Activated CD8-positive, alpha-beta T cell treated with anti-CD3 and anti-CD28 coated beads, Interleukin-2, amount 10 ng/mL, durations not matched to agents 7 days and 5 days (primary cell): ENCODE measurements at regions not wholly inside any gene's neighbourhood (a gene's known extent, or its start where the extent isn't known, plus 50 kb on each side); places are given as distances from the start of the nearest gene placed in this dataset.
"Not testable (repeated sequence)": the region's sequence is repeated elsewhere in the genome, so short reads cannot be mapped to it uniquely, and the experiment has no call there.

ENCODE experiments used
- ATAC-seq: fragments of 150-1000 bp; cut with Tn5 transposase; one replicate; pipeline ENCODE4 v1.10.0; 2021; ENCODE audit warnings: moderate library complexity
- CTCF ChIA-PET: fragments of 350-600 bp; sonication (Branson Sonifier 250); formaldehyde crosslinking; loops from one replicate; lab custom pipeline; 2021; ENCODE audit warnings: antibody characterized with exemption; lab: Charles Lee
- POLR2A ChIA-PET: fragments of 350-600 bp; sonication (Branson Sonifier 250); formaldehyde crosslinking; loops from one replicate; lab custom pipeline; 2021; ENCODE audit warnings: antibody characterized with exemption; lab: Charles Lee
- DNase-seq: peaks from one replicate; pipeline ENCODE4 v3.0.0-alpha.2; 2020
- H3K27ac Mint-ChIP-seq: one replicate; pipeline ENCODE4 v1.8.0; 2021; ENCODE audit warnings: mild to moderate bottlenecking, mixed read lengths
- H3K27me3 Mint-ChIP-seq: one replicate; pipeline ENCODE4 v1.8.0; 2021; ENCODE audit warnings: low read depth, mixed read lengths
- H3K36me3 Mint-ChIP-seq: one replicate; pipeline ENCODE4 v1.8.0; 2021; ENCODE audit warnings: low read depth, mixed read lengths
- H3K4me1 Mint-ChIP-seq: one replicate; pipeline ENCODE4 v1.8.0; 2021; ENCODE audit warnings: low read depth, mixed read lengths
- H3K4me3 Mint-ChIP-seq: one replicate; pipeline ENCODE4 v1.8.0; 2021; ENCODE audit warnings: mild to moderate bottlenecking, mixed read lengths
- H3K9me3 Mint-ChIP-seq: one replicate; pipeline ENCODE4 v1.8.0; 2022; ENCODE audit warnings: mixed read lengths; ENCODE audit not compliant: insufficient read depth

- H3K4me1 Mint-ChIP-seq, result no peaks in the 10 kb centered on the region
- ChIA-PET CTCF (no interaction called here), POLR2A (no interaction called here)
- H3K27me3 Mint-ChIP-seq, result peaks cover 2% of the 10 kb centered on the region
- ATAC-seq (no peak), DNase-seq (no peak)
- H3K9me3 Mint-ChIP-seq, result no peaks in the 10 kb centered on the region
- H3K36me3 Mint-ChIP-seq, result no peaks in the 10 kb centered on the region
- no peak overlapping the region for H3K4me3 Mint-ChIP-seq
- H3K27ac Mint-ChIP-seq, result no peak overlapping the region
Observed at GRCh38 chr2:62627667-62628066, 77.8 kb upstream of the EHBP1 start.

- DNase-seq, result no peak
- ChIA-PET CTCF (no interaction called here), POLR2A (no interaction called here)
- H3K27ac Mint-ChIP-seq, result no peak overlapping the region
- peaks cover 6% of the 10 kb centered on the region for H3K27me3 Mint-ChIP-seq
- no peaks in the 10 kb centered on the region for H3K9me3 Mint-ChIP-seq
- no peak overlapping the region for H3K4me3 Mint-ChIP-seq
- no peak for ATAC-seq
- no peaks in the 10 kb centered on the region for H3K4me1 Mint-ChIP-seq
- no peaks in the 10 kb centered on the region for H3K36me3 Mint-ChIP-seq
Observed at GRCh38 chr2:62624855-62625254, 80.7 kb upstream of the EHBP1 start.

GRCh38 chr2:62616486-62616885 lies 89.0 kb upstream of the EHBP1 start:
- H3K27me3 Mint-ChIP-seq, CTCF ChIA-PET, H3K36me3 Mint-ChIP-seq, H3K4me1 Mint-ChIP-seq, H3K27ac Mint-ChIP-seq, H3K9me3 Mint-ChIP-seq, H3K4me3 Mint-ChIP-seq, POLR2A ChIA-PET, ATAC-seq, DNase-seq: not testable (repeated sequence)

- ATAC-seq (no peak), DNase-seq (no peak)
- peaks cover 5% of the 10 kb centered on the region for H3K27me3 Mint-ChIP-seq
- H3K27ac Mint-ChIP-seq, result no peak overlapping the region
- H3K36me3 Mint-ChIP-seq, result no peaks in the 10 kb centered on the region
- POLR2A ChIA-PET, result no interaction called here
- no peak overlapping the region for H3K4me3 Mint-ChIP-seq
- H3K9me3 Mint-ChIP-seq, result no peaks in the 10 kb centered on the region
- CTCF ChIA-PET, result no interaction called here
- H3K4me1 Mint-ChIP-seq, result no peaks in the 10 kb centered on the region
Observed at GRCh38 chr2:62611854-62612253, 93.7 kb upstream of the EHBP1 start.

GRCh38 chr2:62605471-62605870 lies 99.5 kb upstream of the TMEM17 start:
- H3K4me1 Mint-ChIP-seq, DNase-seq, H3K4me3 Mint-ChIP-seq, H3K36me3 Mint-ChIP-seq, ATAC-seq, H3K9me3 Mint-ChIP-seq, POLR2A ChIA-PET, H3K27me3 Mint-ChIP-seq, H3K27ac Mint-ChIP-seq, CTCF ChIA-PET: not testable (repeated sequence)

- DNase-seq, result no peak
- peaks cover under 1% of the 10 kb centered on the region for H3K27me3 Mint-ChIP-seq
- H3K4me3 Mint-ChIP-seq, result no peak overlapping the region
- POLR2A ChIA-PET, result no interaction called here
- H3K9me3 Mint-ChIP-seq, result no peaks in the 10 kb centered on the region
- CTCF ChIA-PET, result no interaction called here
- H3K27ac Mint-ChIP-seq, result no peak overlapping the region
- no peak for ATAC-seq
- no peaks in the 10 kb centered on the region for H3K36me3 Mint-ChIP-seq
- no peaks in the 10 kb centered on the region for H3K4me1 Mint-ChIP-seq
Observed at GRCh38 chr2:62604336-62604735, 98.3 kb upstream of the TMEM17 start.

GRCh38 chr2:62603154-62603712 lies 97.2 kb upstream of the TMEM17 start:
- ChIA-PET CTCF (no interaction called here), POLR2A (no interaction called here)
- H3K4me3 Mint-ChIP-seq, result no peak overlapping the region
- no peak overlapping the region for H3K27ac Mint-ChIP-seq
- no peaks in the 10 kb centered on the region for H3K36me3 Mint-ChIP-seq
- DNase-seq (no peak), ATAC-seq (no peak)
- H3K4me1 Mint-ChIP-seq, result no peaks in the 10 kb centered on the region
- no peaks in the 10 kb centered on the region for H3K27me3 Mint-ChIP-seq
- no peaks in the 10 kb centered on the region for H3K9me3 Mint-ChIP-seq

- POLR2A ChIA-PET, ATAC-seq, H3K27me3 Mint-ChIP-seq, H3K4me1 Mint-ChIP-seq, H3K4me3 Mint-ChIP-seq, DNase-seq, H3K27ac Mint-ChIP-seq, H3K9me3 Mint-ChIP-seq, CTCF ChIA-PET, H3K36me3 Mint-ChIP-seq: not testable (repeated sequence)
Observed at GRCh38 chr2:62599674-62600410, 93.8 kb upstream of the TMEM17 start.

GRCh38 chr2:62597323-62597722 lies 91.3 kb upstream of the TMEM17 start:
- H3K36me3 Mint-ChIP-seq, result no peaks in the 10 kb centered on the region
- DNase-seq (no peak), ATAC-seq (no peak)
- H3K27ac Mint-ChIP-seq, result no peak overlapping the region
- H3K27me3 Mint-ChIP-seq, result no peaks in the 10 kb centered on the region
- no peak overlapping the region for H3K4me3 Mint-ChIP-seq
- ChIA-PET POLR2A (no interaction called here), CTCF (no interaction called here)
- H3K9me3 Mint-ChIP-seq, result no peaks in the 10 kb centered on the region
- no peaks in the 10 kb centered on the region for H3K4me1 Mint-ChIP-seq

- Mint-ChIP-seq H3K4me1 (no peaks in the 10 kb centered on the region), H3K4me3 (no peak overlapping the region), H3K36me3 (no peaks in the 10 kb centered on the region), H3K27me3 (no peaks in the 10 kb centered on the region), H3K27ac (no peak overlapping the region), H3K9me3 (no peaks in the 10 kb centered on the region)
- ATAC-seq (no peak), DNase-seq (no peak)
- CTCF ChIA-PET, result no interaction called here
- POLR2A ChIA-PET, result no interaction called here
Observed at GRCh38 chr2:62596061-62596921, 90.3 kb upstream of the TMEM17 start.

GRCh38 chr2:62595474-62595873 lies 89.5 kb upstream of the TMEM17 start:
- ATAC-seq (no peak), DNase-seq (no peak)
- no peaks in the 10 kb centered on the region for H3K36me3 Mint-ChIP-seq
- no peaks in the 10 kb centered on the region for H3K4me1 Mint-ChIP-seq
- H3K4me3 Mint-ChIP-seq, result no peak overlapping the region
- H3K27ac Mint-ChIP-seq, result no peak overlapping the region
- CTCF ChIA-PET, result no interaction called here
- H3K9me3 Mint-ChIP-seq, result no peaks in the 10 kb centered on the region
- POLR2A ChIA-PET, result no interaction called here
- no peaks in the 10 kb centered on the region for H3K27me3 Mint-ChIP-seq

GRCh38 chr2:62593825-62594224 lies 87.8 kb upstream of the TMEM17 start:
- no peaks in the 10 kb centered on the region for H3K9me3 Mint-ChIP-seq
- H3K4me3 Mint-ChIP-seq, result no peak overlapping the region
- H3K4me1 Mint-ChIP-seq, result no peaks in the 10 kb centered on the region
- DNase-seq (no peak), ATAC-seq (no peak)
- H3K27me3 Mint-ChIP-seq, result no peaks in the 10 kb centered on the region
- CTCF ChIA-PET, result no interaction called here
- H3K36me3 Mint-ChIP-seq, result no peaks in the 10 kb centered on the region
- POLR2A ChIA-PET, result no interaction called here
- no peak overlapping the region for H3K27ac Mint-ChIP-seq
